Activated CD8-positive, alpha-beta memory T cell treated with anti-CD3 and anti-CD28 coated beads for 36 hours (primary cell): ENCODE measurements at regions not wholly inside any gene's neighbourhood (a gene's known extent, or its start where the extent isn't known, plus 50 kb on each side); places are given as distances from the start of the nearest gene placed in this dataset.

Experiments used
- CTCF ChIA-PET: fragments of 350-600 bp; sonication (Branson Sonifier 250); formaldehyde crosslinking; loops from one replicate; lab custom pipeline; 2021; ENCODE audit warnings: antibody characterized with exemption; lab: Charles Lee
- POLR2A ChIA-PET: fragments of 350-600 bp; sonication (Branson Sonifier 250); formaldehyde crosslinking; loops from one replicate; lab custom pipeline; 2021; ENCODE audit warnings: antibody characterized with exemption; lab: Charles Lee

DNA sequence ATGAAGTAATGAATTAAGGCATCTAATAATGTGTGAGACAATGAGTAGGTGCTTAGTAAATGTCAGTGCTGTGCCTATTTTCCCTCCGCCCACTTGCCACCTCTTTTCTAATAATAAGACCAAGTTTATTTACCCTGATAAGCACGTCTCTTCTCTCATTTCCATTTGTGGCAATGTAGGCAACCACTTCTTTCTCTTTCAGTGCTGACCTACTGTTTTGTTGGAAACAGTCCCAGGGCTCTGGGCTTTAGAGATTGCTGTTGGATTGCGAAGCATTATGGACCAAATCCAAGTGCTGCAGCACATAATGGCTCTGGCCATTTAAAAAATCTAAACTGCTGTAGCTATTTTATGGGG, 141.3 kb upstream of the PLEKHG7 start:
- CTCF ChIA-PET, result no interaction called here
- POLR2A ChIA-PET, result no interaction called here

DNA sequence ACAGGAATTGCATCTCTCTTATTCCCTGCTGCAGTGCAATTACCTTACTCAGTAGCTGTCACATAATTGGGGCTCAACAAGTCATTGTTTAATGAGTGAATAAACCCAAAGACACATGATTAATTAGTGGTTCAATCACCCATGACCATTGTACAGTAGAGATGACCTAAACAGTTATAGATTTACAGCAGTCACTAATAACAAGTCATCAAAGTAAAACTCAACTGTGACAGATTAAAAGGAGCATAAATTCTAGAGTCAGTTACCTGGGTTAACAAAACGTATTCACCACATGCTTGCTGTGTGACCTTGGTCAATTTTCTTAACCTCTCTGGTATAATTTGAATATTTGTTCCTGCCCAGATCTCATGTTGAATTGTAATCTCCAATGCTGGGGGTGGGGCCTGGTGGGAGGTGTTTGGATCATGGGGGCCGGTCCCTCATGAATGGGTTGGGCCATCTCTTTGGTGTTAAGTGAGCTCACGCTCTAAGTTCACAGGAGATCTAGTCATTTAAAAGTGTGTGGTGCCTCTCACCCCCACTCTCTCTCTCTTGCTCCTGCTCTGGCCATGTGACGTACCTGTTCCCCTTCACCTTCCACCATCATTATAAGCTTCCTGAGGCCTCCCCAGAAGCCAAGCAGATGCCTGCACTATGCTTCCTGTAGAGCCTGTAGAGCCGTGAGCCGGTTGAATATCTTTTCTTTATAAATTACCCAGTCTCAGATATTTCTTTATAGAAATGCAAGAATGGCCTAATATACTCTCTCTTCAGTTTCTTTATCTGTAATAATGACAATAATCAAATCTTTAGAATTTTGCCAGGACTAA, 141.9 kb upstream of the PLEKHG7 start:
- ChIA-PET POLR2A (no interaction called here), CTCF (no interaction called here)

DNA sequence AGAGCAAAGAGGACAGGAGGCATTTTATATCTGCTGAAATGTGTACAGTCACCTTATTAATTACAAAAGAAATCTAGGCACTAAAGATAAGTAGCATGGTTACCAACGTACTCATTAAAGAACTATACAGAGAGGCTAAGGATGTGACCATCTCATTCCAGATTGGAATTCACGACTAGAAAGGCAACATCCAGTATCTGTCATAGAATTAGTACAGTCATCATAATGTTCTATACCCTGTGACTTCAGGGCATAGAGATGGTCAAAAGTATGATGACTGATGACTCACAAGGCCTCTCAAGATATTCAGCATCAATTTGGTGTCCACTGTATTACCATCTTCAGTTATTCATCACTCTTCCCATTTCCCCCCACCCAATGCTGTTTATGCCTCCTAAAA, 144.0 kb upstream of the PLEKHG7 start:
- CTCF ChIA-PET, result no interaction called here

DNA sequence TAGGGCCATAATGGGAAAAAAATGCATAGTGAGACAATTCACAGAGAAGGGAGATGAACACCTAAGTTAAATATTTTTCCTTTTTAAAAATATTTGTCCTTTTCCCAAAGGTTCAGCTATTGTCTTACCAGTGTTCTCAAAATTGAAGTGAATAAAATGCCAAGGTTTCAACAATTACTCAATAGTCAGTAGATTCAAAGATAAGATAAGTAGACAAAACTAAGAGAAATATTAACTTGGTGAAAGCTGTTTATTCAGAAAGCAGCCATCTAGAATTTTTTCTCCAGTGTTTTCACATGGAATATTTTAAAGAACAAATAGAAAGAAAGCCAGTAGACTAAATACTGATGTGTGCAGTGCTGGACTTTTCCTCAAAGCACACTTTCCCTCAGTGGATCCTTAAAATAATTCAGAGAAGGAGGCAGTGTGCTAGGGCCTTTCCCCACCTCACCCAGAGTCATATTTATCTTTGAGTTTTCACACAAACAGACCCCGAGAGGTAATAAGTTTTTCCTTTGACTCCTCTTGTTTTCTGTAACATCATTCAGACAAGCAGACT, 144.5 kb upstream of the PLEKHG7 start:
- POLR2A ChIA-PET, result interaction anchor here (0.7 kb wide), 1 partner anchor 8 kb away, joined by 3 read pairs; no protein-coding TSS in a partner anchor
- CTCF ChIA-PET, result interaction anchor here (1.4 kb wide), 1 partner anchor 14 kb away, joined by 3 read pairs; no protein-coding TSS in a partner anchor

More for the DNA sequence above, 144.0 kb upstream of the PLEKHG7 start:
- POLR2A ChIA-PET, result no interaction called here

DNA sequence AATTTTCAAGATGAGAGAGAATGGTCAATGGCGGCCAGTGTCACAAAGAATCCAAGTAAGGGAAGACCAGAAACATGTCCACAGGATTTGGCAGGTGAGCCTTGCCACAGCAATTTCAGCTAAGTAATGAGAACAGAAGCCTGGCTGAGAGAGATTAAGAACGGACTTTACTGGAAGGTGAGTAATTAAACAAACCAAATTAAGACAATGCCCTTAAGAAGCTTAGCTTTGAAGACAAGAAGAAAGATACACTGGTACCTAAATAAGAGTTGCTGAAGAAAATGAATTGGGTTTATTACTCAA, 145.4 kb upstream of the PLEKHG7 start:
- POLR2A ChIA-PET, result interaction anchor here (1.0 kb wide), 1 partner anchor 53 kb away, joined by 3 read pairs; no protein-coding TSS in a partner anchor
- CTCF ChIA-PET, result interaction anchor here (1.2 to 1.4 kb wide), 3 partner anchors 12 to 54 kb away, joined by 3 to 4 read pairs (median 3); no protein-coding TSS in a partner anchor

DNA sequence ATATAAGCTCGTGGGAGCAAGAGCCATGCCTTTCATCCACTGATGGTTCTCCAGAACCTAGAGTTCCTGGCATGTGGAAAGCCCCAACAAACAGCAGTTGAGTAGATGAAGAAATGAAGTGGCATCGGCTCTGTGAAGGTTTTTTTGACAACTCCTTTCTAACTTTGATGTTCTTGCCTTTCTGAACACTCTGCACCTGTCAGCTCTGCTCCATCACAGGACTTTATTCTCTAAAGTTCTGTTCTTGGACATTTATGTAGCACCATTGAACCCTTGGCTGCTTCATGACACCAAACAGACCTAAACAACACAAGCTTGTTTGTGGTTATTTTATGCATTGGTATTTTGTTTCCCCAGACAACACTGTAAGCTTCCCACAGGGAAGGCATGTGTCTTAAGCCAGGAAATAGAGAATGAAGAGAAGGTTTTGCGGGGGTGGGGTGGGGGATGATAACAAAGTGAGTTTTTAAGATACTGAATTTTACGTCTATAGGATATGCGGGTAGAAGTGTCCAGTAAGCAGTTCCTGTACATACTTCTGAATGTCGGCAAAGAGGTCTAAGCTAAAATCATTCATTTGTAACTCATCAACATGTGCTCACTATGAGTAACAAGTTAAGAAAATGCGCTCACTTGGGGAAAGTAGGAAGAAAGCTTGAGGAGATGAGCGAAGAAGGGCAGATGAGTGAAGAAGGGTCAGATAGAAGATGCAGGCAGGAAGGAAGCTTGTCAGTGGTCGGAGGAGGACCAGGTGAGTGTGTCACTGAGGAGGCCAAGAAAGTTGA, 146.0 kb upstream of the PLEKHG7 start:
- CTCF ChIA-PET, result interaction anchor here (0.7 to 1.4 kb wide), 5 partner anchors 12 to 321 kb away, joined by 3 to 4 read pairs (median 3); no protein-coding TSS in a partner anchor
- POLR2A ChIA-PET, result interaction anchor here (1.0 kb wide), 1 partner anchor 53 kb away, joined by 3 read pairs; no protein-coding TSS in a partner anchor

DNA sequence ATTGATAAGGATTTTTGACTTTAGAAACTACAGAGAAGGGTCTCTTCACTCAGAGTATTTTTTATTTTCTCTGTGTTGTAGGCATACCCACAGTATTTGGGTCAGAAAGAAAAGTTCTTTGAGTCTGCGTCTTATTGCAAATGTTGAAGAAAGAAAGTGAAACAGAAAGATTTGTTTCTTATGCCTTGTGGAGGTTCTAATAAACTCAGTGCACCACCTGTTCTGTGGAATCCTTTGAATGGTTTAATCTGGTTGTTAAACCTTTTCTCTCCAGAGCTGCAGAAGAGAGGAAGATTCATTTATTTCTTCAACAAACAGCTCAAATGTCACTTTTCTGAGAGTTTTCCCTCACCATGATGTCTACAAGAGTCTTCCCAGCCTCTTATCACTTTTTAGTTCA, 146.6 kb upstream of the PLEKHG7 start:
- ChIA-PET POLR2A (no interaction called here), CTCF (interaction anchor here (0.7 to 1.2 kb wide), 3 partner anchors 13 to 321 kb away, joined by 3 read pairs; no protein-coding TSS in a partner anchor)

DNA sequence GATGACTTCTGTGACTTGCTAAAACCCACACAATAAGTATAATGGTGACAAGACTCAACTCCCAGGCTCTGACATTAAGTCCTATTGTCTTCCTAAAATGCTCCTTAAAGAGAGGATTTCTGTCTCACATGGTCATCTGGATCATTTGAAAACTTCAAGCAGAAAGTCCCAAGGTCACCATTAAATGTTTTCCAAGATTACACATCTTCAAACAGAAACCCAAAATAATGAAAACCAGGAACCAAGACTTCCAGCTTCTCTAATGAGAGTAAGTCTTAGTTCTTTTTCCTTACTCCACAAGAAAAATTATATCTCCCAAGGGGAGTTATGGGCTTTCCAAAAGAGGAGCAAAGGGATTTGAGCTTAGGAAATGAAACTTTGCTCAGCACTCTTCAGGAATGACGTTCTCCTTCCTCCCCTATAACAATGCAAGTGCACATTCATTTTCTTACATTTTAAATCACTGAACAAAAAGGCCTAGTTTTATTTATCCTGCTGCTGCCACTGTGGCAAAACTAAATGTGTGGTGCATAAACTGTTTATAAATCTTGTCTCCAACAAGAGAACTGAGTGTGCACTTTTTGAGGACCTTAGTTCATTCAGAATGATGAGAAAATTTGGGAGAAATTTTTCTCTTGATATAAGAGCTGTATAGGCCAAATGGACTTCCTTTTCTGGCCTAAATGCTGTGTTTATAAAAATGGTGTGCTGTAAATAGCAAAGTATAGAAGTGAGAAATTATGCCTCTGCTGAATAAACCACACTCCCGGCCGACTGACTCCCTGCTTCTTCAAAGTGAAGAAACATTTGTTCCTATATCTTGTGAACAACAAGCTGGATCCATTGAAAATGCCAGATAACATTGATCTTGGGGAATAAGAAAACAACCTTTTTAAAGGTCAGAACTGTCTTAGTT, 148.4 kb upstream of the PLEKHG7 start:
- ChIA-PET CTCF (no interaction called here), POLR2A (no interaction called here)

DNA sequence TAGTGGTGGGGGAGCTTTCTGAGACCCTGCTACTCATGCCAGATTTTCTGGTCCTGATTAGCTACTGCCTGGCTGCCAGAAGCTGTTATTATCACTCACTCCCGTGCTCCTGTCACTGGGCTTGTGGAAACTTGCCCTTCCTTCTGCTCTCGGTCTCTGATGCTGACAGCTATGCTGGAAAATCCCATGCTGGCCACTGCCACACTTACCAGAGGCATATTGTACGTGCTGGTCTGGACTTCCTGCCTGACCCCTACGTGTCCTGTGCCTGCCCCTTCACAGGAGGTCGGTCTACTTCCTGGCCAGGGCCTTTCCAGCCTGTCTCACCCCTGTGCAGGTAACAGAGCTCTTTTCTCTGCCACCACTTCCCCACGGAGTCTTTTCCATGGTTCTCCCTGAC, 149.4 kb upstream of the PLEKHG7 start:
- ChIA-PET CTCF (no interaction called here), POLR2A (no interaction called here)

DNA sequence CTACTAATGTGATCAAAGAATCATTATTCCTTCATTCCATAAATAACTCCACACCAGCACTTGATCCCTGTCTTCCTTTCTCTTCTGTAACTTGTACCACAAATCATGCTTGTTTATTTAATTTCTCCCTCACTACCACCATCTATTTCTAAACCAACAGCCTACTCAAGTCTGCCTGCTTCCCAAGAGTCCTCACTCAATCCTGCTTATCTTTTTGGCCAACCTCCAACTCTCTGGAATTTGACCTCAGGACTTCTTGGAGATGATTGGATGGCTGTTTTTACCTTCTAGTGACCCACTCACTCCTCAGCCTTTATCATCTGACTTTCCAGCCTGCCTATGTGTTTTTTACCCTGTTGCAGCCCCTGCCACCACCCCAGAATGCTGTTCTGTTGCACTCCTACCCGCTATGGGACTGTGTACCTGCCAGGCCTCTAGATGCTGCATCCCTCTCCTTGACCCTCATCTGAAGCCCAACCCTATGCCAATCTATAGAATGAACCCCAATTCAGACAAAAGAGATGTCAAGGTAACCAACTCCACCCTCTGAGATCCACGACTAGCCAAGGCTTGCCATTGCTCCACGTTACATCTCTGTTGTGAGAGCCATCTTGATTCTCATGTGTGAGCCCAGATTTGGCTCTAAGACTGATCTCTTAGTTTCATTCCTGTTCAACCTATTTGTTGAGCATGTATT, 150.2 kb upstream of the PLEKHG7 start:
- POLR2A ChIA-PET, result interaction anchor here (1.0 kb wide), 1 partner anchor 334 kb away, joined by 3 read pairs; no protein-coding TSS in a partner anchor
- CTCF ChIA-PET, result interaction anchor here (1.6 kb wide), 1 partner anchor 49 kb away, joined by 5 read pairs; no protein-coding TSS in a partner anchor

DNA sequence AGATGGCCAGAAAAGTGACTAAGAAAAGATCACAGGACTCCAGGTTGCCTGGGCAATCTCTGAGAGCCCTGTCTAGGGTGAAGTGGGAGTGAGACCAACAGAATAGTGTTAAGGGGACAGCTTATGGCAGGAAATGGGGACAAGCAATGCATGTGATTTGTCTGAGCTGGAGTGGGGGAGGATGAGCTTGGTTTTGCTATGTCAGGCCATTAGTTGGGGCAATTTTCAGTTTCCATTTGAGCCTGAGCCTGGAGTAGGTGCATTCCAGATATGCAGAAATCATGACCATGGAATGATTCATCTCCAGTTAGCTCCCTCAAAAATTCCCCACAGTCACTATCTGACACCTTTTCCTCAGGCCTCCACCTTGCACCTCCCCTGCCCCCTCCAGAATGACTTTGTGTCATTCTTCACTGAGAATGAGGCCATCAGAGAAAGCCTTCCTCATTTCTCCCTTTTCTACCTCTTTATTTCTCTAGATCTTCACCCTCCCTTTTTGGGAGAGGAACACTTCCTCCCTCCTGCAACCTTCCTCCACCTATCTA, 150.9 kb upstream of the PLEKHG7 start:
- POLR2A ChIA-PET, result interaction anchor here (0.6 to 1.0 kb wide), 4 partner anchors 11 to 894 kb away, joined by 3 to 4 read pairs (median 3); partner anchors contain the start of gene BTG1
- CTCF ChIA-PET, result interaction anchor here (1.6 kb wide), 1 partner anchor 49 kb away, joined by 5 read pairs; no protein-coding TSS in a partner anchor

DNA sequence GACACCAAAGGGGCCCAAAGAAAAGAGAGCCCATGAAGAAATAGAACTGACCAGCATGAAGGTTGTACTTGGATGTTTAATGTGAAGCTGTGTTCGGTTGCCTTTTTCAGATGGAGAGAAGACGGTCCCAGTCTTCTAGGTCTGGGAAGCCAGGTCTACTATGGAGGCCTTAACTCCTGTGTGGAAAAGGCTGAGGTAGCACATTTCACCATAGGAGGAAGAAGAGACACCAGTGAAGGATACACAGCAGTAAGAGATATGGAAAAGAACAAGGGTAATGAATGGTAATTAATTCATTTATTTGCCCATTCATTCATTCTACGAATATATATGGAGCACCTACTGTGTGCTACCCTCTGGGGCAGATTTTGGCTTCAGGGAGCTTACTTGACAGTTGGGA, 151.6 kb upstream of the PLEKHG7 start:
- POLR2A ChIA-PET, result interaction anchor here (0.6 to 1.0 kb wide), 3 partner anchors 12 to 405 kb away, joined by 3 to 4 read pairs (median 3); partner anchors contain the start of gene BTG1
- CTCF ChIA-PET, result interaction anchor here (1.6 kb wide), 1 partner anchor 48 kb away, joined by 5 read pairs; no protein-coding TSS in a partner anchor

DNA sequence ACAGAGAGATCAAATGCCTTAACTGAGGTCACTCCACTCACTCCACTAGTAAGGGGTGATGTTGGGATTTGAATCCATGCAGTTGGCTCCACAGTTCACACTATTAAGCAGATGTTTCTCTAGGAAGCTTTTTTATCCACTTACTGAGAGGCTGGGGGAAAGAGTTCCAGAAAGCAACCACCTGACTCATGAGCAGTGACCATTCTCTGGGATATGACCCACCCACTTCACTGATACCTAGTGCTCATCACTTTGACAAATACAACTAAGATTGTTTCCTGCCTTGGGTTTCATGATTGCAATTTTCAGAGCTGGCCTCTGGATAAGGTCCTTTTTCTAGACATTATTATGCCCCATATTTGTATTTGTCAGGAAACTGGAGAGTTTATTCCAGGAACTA, 152.1 kb upstream of the PLEKHG7 start:
- ChIA-PET CTCF (interaction anchor here (0.7 to 1.6 kb wide), 2 partner anchors 25 to 47 kb away, joined by 3 to 5 read pairs; no protein-coding TSS in a partner anchor), POLR2A (no interaction called here)

DNA sequence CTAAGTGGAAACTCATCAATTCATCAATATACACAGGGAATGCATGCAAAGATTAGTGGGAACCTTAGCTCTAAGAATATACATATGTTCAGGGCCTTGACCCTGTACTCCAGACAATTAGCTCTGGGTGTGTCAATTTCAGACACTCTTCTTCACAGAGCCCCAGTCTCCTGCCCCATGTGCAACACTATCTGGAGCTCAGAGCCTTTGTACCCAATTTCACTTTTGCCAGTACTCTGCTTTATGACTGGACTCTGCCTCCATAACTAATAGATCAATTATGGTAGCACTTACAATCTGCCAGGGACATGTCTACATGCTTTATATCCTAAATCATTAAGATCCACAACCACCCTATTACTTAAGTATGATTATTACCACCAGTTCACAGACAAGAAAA, 152.5 kb upstream of the PLEKHG7 start:
- ChIA-PET CTCF (interaction anchor here (0.7 kb wide), 1 partner anchor 25 kb away, joined by 3 read pairs; no protein-coding TSS in a partner anchor), POLR2A (interaction anchor here (0.6 kb wide), 1 partner anchor 8 kb away, joined by 3 read pairs; no protein-coding TSS in a partner anchor)

DNA sequence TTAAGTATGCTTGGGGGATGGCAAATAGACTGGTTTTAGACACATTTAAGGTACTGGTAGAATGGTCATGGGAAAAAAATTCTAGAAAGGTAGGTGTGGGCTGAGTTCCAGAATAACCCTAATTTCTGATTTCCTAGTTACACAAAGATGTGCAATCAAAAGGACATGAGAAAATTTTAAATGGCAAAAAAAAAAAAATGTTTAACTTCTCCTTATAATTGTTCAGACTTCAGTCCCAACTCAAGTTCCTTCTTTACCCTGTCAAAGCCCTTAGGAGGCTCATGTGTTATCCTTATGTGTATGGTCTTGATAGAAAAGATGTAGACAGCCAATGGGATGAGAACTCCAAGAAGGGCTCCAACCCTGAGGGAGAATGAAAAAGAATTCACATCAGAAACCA, 153.3 kb upstream of the PLEKHG7 start:
- POLR2A ChIA-PET, result no interaction called here
- CTCF ChIA-PET, result interaction anchor here (0.7 kb wide), 1 partner anchor 349 kb away, joined by 3 read pairs; no protein-coding TSS in a partner anchor

DNA sequence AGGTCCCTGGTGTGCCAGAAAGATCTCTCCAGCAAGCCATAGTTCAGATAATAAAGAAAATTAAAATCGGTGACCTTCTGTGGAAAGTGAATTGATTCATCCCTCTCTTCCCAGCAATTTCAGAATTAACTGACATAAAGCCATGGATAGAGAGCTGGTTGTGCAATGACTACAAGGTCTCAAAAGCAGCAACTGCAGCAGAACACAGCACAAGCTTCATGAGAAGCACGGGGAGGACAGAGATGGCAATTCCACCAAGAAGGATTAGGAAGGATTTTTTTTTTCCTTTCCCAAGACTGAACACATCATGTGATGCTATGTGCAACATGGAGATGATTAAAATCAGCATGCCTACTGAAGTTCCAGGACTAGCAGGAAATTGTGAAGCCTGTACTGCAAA, 154.9 kb upstream of the PLEKHG7 start:
- ChIA-PET POLR2A (no interaction called here), CTCF (interaction anchor here (0.5 kb wide), 1 partner anchor 39 kb away, joined by 3 read pairs; no protein-coding TSS in a partner anchor)

DNA sequence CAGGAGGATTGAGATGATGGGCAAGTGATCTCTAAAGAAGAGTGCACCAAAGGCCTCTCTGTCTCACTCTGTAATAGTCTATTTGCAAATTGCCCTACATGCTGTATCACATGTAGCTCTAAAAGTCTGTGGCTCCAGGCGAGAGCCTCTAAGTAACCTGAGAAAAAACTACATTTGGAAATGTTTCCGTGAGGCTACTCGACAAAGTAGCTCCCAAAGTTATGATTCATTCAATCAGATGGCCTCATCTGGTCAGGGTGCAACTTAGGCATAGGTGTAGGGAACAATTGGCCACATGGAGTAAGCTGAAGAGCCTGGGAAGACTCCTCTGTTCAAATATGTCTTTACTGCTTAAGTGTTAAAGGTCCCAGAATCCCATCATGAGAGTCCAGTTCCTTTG, 155.4 kb upstream of the PLEKHG7 start:
- CTCF ChIA-PET, result no interaction called here
- POLR2A ChIA-PET, result no interaction called here
